PC-3 (cell line): ENCODE measurements at regions not wholly inside any gene's neighbourhood (a gene's known extent, or its start where the extent isn't known, plus 50 kb on each side); places are given as distances from the start of the nearest gene placed in this dataset.

Source experiments
- CTCF ChIP-seq: fragments of 300-600 bp; sonication (generic); conservative IDR thresholded peaks from 2 replicates; pipeline ENCODE4 v1.5.1; 2017; ENCODE audit warnings: antibody characterized with exemption, low read depth, mild to moderate bottlenecking, low read length
- EZH2 ChIP-seq: fragments of 300-600 bp; sonication (generic); IDR thresholded peaks from one replicate; pipeline ENCODE4 v1.6.1; 2017; ENCODE audit warnings: antibody characterized with exemption, mild to moderate bottlenecking, low read length; ENCODE audit not compliant: unreplicated experiment

GRCh38 chr4:28010577-28011240 is 1150.1 kb downstream of the STIM2 start:
- TF ChIP-seq EZH2, result no peak
- no peak for TF ChIP-seq CTCF
